SK-N-MC (cell line): ENCODE measurements at regions not wholly inside any gene's neighbourhood (a gene's known extent, or its start where the extent isn't known, plus 50 kb on each side); places are given as distances from the start of the nearest gene placed in this dataset.

Experiments used
- EZH2 ChIP-seq: fragments of 200-600 bp; sonication (generic); IDR thresholded peaks from one replicate; pipeline ENCODE4 v1.6.1; 2017; ENCODE audit warnings: antibody characterized with exemption
- FOXP2 ChIP-seq: optimal IDR thresholded peaks from 2 replicates; pipeline ENCODE3; 2011; ENCODE audit warnings: mild to moderate bottlenecking, moderate library complexity; ENCODE audit not compliant: insufficient read depth; ENCODE audit errors: extremely low read length, control extremely low read depth
- POLR2AphosphoS5 ChIP-seq: IDR thresholded peaks from 2 replicates; pipeline ENCODE4 v1.6.1; 2012; ENCODE audit warnings: mild to moderate bottlenecking, low read depth, low read length, borderline replicate concordance

GRCh38 chr2:146602856-146603255, 1242.0 kb upstream of the ACVR2A start:
- no peak for TF ChIP-seq POLR2AphosphoS5
- no peak for TF ChIP-seq EZH2
- TF ChIP-seq FOXP2: no peak
